Left ventricle myocardium inferior (tissue), 1 donor: ENCODE measurements at regions not wholly inside any gene's neighbourhood (a gene's known extent, or its start where the extent isn't known, plus 50 kb on each side); places are given as distances from the start of the nearest gene placed in this dataset.

Experiments
- DNase-seq: peaks from one replicate; pipeline ENCODE4 v3.0.0-alpha.2; 2020
- H3K27ac ChIP-seq: fragments of 200-600 bp; replicated peaks from 2 replicates; pipeline ENCODE4 v1.8.0; 2021
- H3K27me3 ChIP-seq: fragments of 200-600 bp; 2 replicates; pipeline ENCODE4 v1.8.0; 2021; ENCODE audit warnings: low read depth
- H3K36me3 ChIP-seq: fragments of 200-600 bp; 2 replicates; pipeline ENCODE4 v1.8.0; 2021
- H3K4me1 ChIP-seq: fragments of 200-600 bp; 2 replicates; pipeline ENCODE4 v1.8.0; 2021
- H3K4me3 ChIP-seq: fragments of 200-600 bp; 2 replicates; pipeline ENCODE4 v1.8.0; 2021; ENCODE audit warnings: mild to moderate bottlenecking, moderate library complexity
- H3K9me3 ChIP-seq: fragments of 200-600 bp; replicated peaks from 2 replicates; pipeline ENCODE4 v1.8.0; 2021
- CTCF ChIP-seq: fragments of 200-600 bp; IDR thresholded peaks from 2 replicates; pipeline ENCODE4 v1.8.0; 2021; ENCODE audit warnings: antibody characterized with exemption, mild to moderate bottlenecking, borderline replicate concordance
- intact Hi-C: fragments of 100-400 bp; cut with micrococcal nuclease; formaldehyde crosslinking; loops from one replicate; pipeline ENCODE4 v1.11.0; 2022
- donor health status: DM: no; HTN: yes; CAD: no; lungs with severe emphysema.

DNA sequence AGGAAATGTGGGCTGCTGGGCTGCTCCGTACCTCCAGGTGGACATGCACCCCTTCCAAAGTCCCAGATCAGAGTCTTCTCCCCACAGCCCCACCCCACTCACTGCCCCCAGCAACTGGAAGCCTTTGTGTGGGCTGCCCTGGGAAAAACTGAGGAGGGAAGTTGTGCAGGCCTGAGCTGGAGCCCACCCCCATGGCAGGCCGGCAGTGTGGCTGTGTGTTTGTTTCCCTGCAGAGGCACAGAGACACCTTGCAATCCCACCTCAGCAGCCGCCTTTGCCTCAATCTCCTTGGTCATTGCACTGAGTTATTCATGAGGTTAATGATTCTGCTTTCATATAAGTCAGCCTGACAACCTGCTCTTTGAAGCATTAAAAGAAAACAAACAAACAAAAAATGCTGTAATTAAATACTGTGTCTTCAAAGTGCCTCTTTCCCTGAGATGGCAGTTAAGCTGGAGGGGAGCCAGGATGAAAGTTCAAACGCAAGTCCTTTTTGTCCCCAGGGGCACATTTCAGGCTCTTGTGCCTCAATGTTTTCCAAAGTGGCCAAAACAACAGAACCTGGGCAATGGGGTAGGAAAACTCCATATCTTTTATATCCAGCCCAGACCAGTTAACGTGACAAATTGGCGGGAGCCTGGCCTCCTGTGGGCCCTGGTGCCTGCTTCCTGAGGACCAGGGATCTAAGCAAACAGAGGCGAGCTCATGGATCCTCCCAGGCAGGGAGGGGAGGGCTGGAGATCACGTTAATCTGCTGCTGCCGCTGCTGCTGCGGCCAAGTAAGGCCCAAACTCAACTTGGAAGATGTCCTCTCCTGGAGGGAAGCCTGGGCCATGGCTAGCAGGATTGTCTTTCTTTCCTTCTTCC, 51.9 kb upstream of the TSPAN11 start:
- Histone ChIP-seq H3K9me3 (no peaks in the 10 kb centered on the region), H3K4me1 (no peaks in the 10 kb centered on the region), H3K27ac (no peak overlapping the region), H3K27me3 (peaks cover 41% of the 10 kb centered on the region), H3K4me3 (no peak overlapping the region), H3K36me3 (no peaks in the 10 kb centered on the region)
- DNase-seq = peak; percentile 29
- intact Hi-C loops = no loop called here
- TF ChIP-seq CTCF = no peak

GRCh38 chr12:30870491-30871265, 55.9 kb upstream of the TSPAN11 start:
- Histone ChIP-seq H3K27me3 (peaks cover 9% of the 10 kb centered on the region), H3K4me3 (no peak overlapping the region), H3K36me3 (no peaks in the 10 kb centered on the region), H3K4me1 (no peaks in the 10 kb centered on the region), H3K27ac (no peak overlapping the region), H3K9me3 (peaks cover 22% of the 10 kb centered on the region)
- DNase-seq = no peak
- no peak for TF ChIP-seq CTCF
- intact Hi-C loops = no loop called here

DNA sequence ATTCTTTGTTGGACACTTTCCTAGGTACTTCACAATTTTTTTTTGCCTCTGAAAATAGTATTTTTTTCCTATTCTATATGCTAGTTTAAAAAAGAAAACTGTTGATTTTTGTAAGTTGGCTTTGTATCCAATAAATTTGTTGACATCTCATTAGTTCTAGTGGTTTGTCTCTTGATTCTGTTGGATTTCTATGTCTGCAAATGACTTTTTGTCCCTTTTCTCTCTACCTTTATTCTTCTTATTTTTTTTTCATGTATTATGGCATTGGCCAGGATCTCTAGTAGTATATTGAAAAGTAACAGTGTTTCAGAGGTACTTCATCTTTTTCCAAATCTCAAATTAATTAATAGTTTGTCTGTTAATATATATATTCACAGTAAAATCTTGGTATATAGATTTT, 59.1 kb upstream of the TSPAN11 start:
- Histone ChIP-seq H3K4me1 (peaks cover 6% of the 10 kb centered on the region), H3K27ac (no peak overlapping the region), H3K9me3 (peaks cover 22% of the 10 kb centered on the region), H3K36me3 (no peaks in the 10 kb centered on the region), H3K4me3 (no peak overlapping the region), H3K27me3 (no peaks in the 10 kb centered on the region)
- intact Hi-C loops = no loop called here
- no peak for DNase-seq
- TF ChIP-seq CTCF = no peak

DNA sequence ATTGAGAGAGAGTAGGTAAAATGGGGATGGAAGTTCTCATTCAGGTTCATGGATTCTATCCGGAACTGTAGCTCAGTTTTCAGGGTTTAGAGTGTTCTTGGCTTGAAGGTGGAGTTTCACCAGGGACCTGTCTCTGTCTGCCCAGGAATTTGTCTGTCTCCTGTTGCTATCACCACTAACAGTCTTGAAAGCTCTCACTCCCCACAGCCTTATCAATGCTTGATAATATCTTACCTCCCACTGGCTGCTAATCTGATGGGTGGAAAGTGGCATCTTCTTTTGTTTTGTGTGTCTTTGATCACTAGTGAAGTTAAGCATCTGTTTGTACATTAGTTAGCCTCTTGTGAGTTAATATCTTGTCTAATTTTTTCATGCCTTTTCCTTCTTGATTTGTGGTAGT, 60.3 kb upstream of the TSPAN11 start:
- no peaks in the 10 kb centered on the region for H3K36me3 ChIP-seq
- no peaks in the 10 kb centered on the region for H3K27me3 ChIP-seq
- no peak overlapping the region for H3K4me3 ChIP-seq
- H3K4me1 ChIP-seq = peaks cover 6% of the 10 kb centered on the region
- H3K9me3 ChIP-seq = peaks cover 22% of the 10 kb centered on the region
- intact Hi-C loops = no loop called here
- no peak for TF ChIP-seq CTCF
- no peak overlapping the region for H3K27ac ChIP-seq
- no peak for DNase-seq

DNA sequence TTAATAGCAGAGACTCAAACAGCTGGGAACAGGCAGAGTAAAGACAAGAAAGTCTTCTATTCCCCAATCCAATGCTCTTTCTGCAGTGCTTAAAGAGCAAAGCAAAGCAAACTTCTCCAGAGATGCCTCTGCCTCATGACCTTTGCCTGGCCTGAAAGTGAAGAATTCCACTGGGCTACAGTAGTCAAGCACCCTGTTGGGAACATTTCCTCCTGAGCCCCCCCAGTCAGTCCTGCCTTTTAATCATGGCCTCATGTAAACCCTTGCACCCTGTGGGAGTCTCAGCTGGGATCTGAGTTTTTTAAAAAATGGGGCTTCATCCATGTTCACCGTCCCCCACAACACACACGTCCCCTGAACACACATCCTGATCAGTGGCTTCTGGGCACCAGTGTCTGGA, 62.7 kb upstream of the TSPAN11 start:
- Histone ChIP-seq H3K4me3 (no peak overlapping the region), H3K4me1 (peaks cover 6% of the 10 kb centered on the region), H3K9me3 (peaks cover 22% of the 10 kb centered on the region), H3K36me3 (no peaks in the 10 kb centered on the region), H3K27ac (no peak overlapping the region), H3K27me3 (no peaks in the 10 kb centered on the region)
- TF ChIP-seq CTCF = no peak
- DNase-seq = no peak
- intact Hi-C loops = no loop called here
